GDM1 (cell line): ENCODE measurements at regions not wholly inside any gene's neighbourhood (a gene's known extent, or its start where the extent isn't known, plus 50 kb on each side); places are given as distances from the start of the nearest gene placed in this dataset.

Experiments
- DNase-seq: peaks from one replicate; lab custom pipeline; 2025; lab: John Stamatoyannopoulos, UW

- DNase-seq, result no peak
These were observed 390.4 kb downstream of the SHISA9 start for GRCh38 chr16:13291591-13292333.

- no peak for DNase-seq
These were observed 394.8 kb downstream of the SHISA9 start for GRCh38 chr16:13296206-13296605.

- DNase-seq, result no peak
These were observed 397.3 kb downstream of the SHISA9 start for GRCh38 chr16:13298666-13299065.

- no peak for DNase-seq
These were observed 398.9 kb downstream of the SHISA9 start for GRCh38 chr16:13300066-13300840.

- no peak for DNase-seq
These were observed 403.8 kb downstream of the SHISA9 start for GRCh38 chr16:13305019-13305755.

- peak; percentile 29 for DNase-seq
These were observed 405.0 kb downstream of the SHISA9 start for GRCh38 chr16:13306161-13306995.

GRCh38 chr16:13307255-13307654 is 405.9 kb downstream of the SHISA9 start:
- DNase-seq, result peak; percentile 75

- no peak for DNase-seq
These were observed 406.5 kb downstream of the SHISA9 start for GRCh38 chr16:13307851-13308250.

- no peak for DNase-seq
These were observed 410.7 kb downstream of the SHISA9 start for GRCh38 chr16:13312063-13312462.

GRCh38 chr16:13313351-13313750 is 412.0 kb downstream of the SHISA9 start:
- DNase-seq, result no peak

GRCh38 chr16:13314633-13315032 is 413.2 kb downstream of the SHISA9 start:
- no peak for DNase-seq

- DNase-seq, result peak; percentile 60
These were observed 414.4 kb downstream of the SHISA9 start for GRCh38 chr16:13315642-13316427.

- DNase-seq, result no peak
These were observed 420.9 kb downstream of the SHISA9 start for GRCh38 chr16:13322336-13322735.

GRCh38 chr16:13324851-13325250 is 423.5 kb downstream of the SHISA9 start:
- DNase-seq, result no peak

- no peak for DNase-seq
These were observed 424.0 kb downstream of the SHISA9 start for GRCh38 chr16:13325396-13325795.

- no peak for DNase-seq
These were observed 430.5 kb downstream of the SHISA9 start for GRCh38 chr16:13331918-13332317.

- DNase-seq, result no peak
These were observed 431.4 kb downstream of the SHISA9 start for GRCh38 chr16:13332713-13333255.

GRCh38 chr16:13333336-13333735 is 431.9 kb downstream of the SHISA9 start:
- no peak for DNase-seq

GRCh38 chr16:13335879-13336278 is 434.5 kb downstream of the SHISA9 start:
- DNase-seq, result no peak

GRCh38 chr16:13336335-13336734 is 434.9 kb downstream of the SHISA9 start:
- no peak for DNase-seq
